OCI-LY7 (cell line): ENCODE measurements at regions not wholly inside any gene's neighbourhood (a gene's known extent, or its start where the extent isn't known, plus 50 kb on each side); places are given as distances from the start of the nearest gene placed in this dataset.

ENCODE experiments used
- BruUV-seq: library from RNA; stranded (reverse); fragments of 400-500 nt; replicated peaks from 2 replicates; lab custom pipeline; 2021; lab: Mats Ljungman, UMichigan
- CTCF ChIA-PET: fragments of 300-600 bp; sonication (Branson Sonifier 250); formaldehyde crosslinking; loops from one replicate; lab custom pipeline; 2022; ENCODE audit warnings: antibody characterized with exemption; ENCODE audit not compliant: unreplicated experiment; lab: Charles Lee
- POLR2A ChIA-PET: fragments of 300-600 bp; sonication (Branson Sonifier 250); formaldehyde crosslinking; loops from one replicate; lab custom pipeline; 2022; ENCODE audit warnings: antibody characterized with exemption; lab: Charles Lee
- DNase-seq: peaks from one replicate; pipeline ENCODE4 v3.0.0-alpha.2; 2015; ENCODE audit warnings: low spot score
- H2AFZ ChIP-seq: fragments of 200-600 bp; sonication (generic), shearing (Covaris generic); 2 replicates; pipeline ENCODE4 v1.6.1; 2014; ENCODE audit warnings: mild to moderate bottlenecking, antibody characterized with exemption, low read length, moderate library complexity
- H3K27ac ChIP-seq: fragments of 200-600 bp; sonication (generic); 2 replicates; pipeline ENCODE4 v1.5.1; 2014; ENCODE audit warnings: mixed run types, low read depth, mild to moderate bottlenecking, moderate library complexity, low read length, inconsistent platforms; ENCODE audit not compliant: poor library complexity, severe bottlenecking
- H3K36me3 ChIP-seq: fragments of 200-600 bp; sonication (generic); 2 replicates; pipeline ENCODE4 v1.6.1; 2014; ENCODE audit warnings: mild to moderate bottlenecking, antibody characterized with exemption, low read length, moderate library complexity, mixed read lengths; ENCODE audit not compliant: insufficient read depth
- H3K4me1 ChIP-seq: fragments of 200-600 bp; sonication (generic); 2 replicates; pipeline ENCODE4 v1.5.1; 2014; ENCODE audit warnings: mild to moderate bottlenecking, low read length; ENCODE audit not compliant: insufficient read depth, poor library complexity, severe bottlenecking
- H3K4me2 ChIP-seq: fragments of 200-600 bp; sonication (generic); 2 replicates; pipeline ENCODE4 v1.6.1; 2014; ENCODE audit warnings: mild to moderate bottlenecking, low read length
- H3K4me3 ChIP-seq: fragments of 200-600 bp; sonication (generic); 2 replicates; pipeline ENCODE4 v1.5.1; 2014; ENCODE audit warnings: mild to moderate bottlenecking, low read depth, low read length; ENCODE audit not compliant: poor library complexity, severe bottlenecking
- H3K79me2 ChIP-seq: fragments of 200-600 bp; sonication (generic); 2 replicates; pipeline ENCODE4 v1.6.1; 2016; ENCODE audit warnings: low read depth, mild to moderate bottlenecking, low read length, moderate library complexity, mixed read lengths; ENCODE audit not compliant: insufficient read depth
- H3K9me2 ChIP-seq: fragments of 200-600 bp; sonication (generic); 2 replicates; pipeline ENCODE4 v1.6.1; 2016; ENCODE audit warnings: mild to moderate bottlenecking, low read length, mixed read lengths; ENCODE audit not compliant: insufficient read depth
- H3K9me3 ChIP-seq: fragments of 200-600 bp; sonication (generic); 2 replicates; pipeline ENCODE4 v1.6.1; 2014; ENCODE audit warnings: mild to moderate bottlenecking, mixed run types, low read length, mixed read lengths
- H4K20me1 ChIP-seq: fragments of 200-600 bp; sonication (generic); 2 replicates; pipeline ENCODE4 v1.6.1; 2014; ENCODE audit warnings: mild to moderate bottlenecking, antibody characterized with exemption, low read length, moderate library complexity, mixed read lengths; ENCODE audit not compliant: insufficient read depth
- CTCF ChIP-seq: fragments of 200-600 bp; sonication (generic); conservative IDR thresholded peaks from 2 replicates; pipeline ENCODE4 v1.5.1; 2014; ENCODE audit warnings: mild to moderate bottlenecking, antibody characterized with exemption, low read length, moderate library complexity, mixed read lengths
- EZH2phosphoT487 ChIP-seq: fragments of 200-600 bp; sonication (generic); IDR thresholded peaks from 2 replicates; pipeline ENCODE4 v1.6.1; 2018; ENCODE audit warnings: low read depth, borderline replicate concordance, mild to moderate bottlenecking, mixed run types, antibody characterized with exemption, low read length, moderate library complexity, mixed read lengths
- intact Hi-C: fragments of 100-400 bp; cut with micrococcal nuclease; formaldehyde crosslinking; loops from one replicate; pipeline ENCODE4 v1.10.0; 2022; ENCODE audit not compliant: unreplicated experiment

GRCh38 chr5:114252226-114252625 lies 109.6 kb upstream of the KCNN2 start:
- Histone ChIP-seq H3K4me2 (no peak overlapping the region), H3K79me2 (no peaks in the 10 kb centered on the region), H3K27ac (no peak overlapping the region), H3K9me3 (no peaks in the 10 kb centered on the region), H2AFZ (no peak overlapping the region), H4K20me1 (no peaks in the 10 kb centered on the region), H3K4me1 (no peaks in the 10 kb centered on the region), H3K36me3 (no peaks in the 10 kb centered on the region), H3K9me2 (no peaks in the 10 kb centered on the region), H3K4me3 (no peak overlapping the region)
- POLR2A ChIA-PET: interaction anchor here (0.7 kb wide), 2 partner anchors 15 to 70 kb away, joined by 3 to 9 read pairs; no protein-coding TSS in a partner anchor
- no TSS peak for BruUV-seq
- no peak for TF ChIP-seq CTCF
- TF ChIP-seq EZH2phosphoT487: no peak
- intact Hi-C loops: no loop called here
- DNase-seq: no peak
- CTCF ChIA-PET: interaction anchor here (0.7 kb wide), 1 partner anchor 365 kb away, joined by 3 read pairs; no protein-coding TSS in a partner anchor

GRCh38 chr5:114255260-114255659 lies 106.6 kb upstream of the KCNN2 start:
- Histone ChIP-seq H3K79me2 (no peaks in the 10 kb centered on the region), H3K9me3 (no peaks in the 10 kb centered on the region), H3K36me3 (no peaks in the 10 kb centered on the region), H3K4me1 (no peaks in the 10 kb centered on the region), H4K20me1 (no peaks in the 10 kb centered on the region), H3K4me3 (no peak overlapping the region), H3K9me2 (no peaks in the 10 kb centered on the region), H3K27ac (no peak overlapping the region), H2AFZ (no peak overlapping the region), H3K4me2 (no peak overlapping the region)
- intact Hi-C loops: no loop called here
- ChIA-PET POLR2A (no interaction called here), CTCF (no interaction called here)
- BruUV-seq: no TSS peak
- TF ChIP-seq CTCF (no peak), EZH2phosphoT487 (no peak)
- DNase-seq: no peak

GRCh38 chr5:114261989-114262388 lies 99.9 kb upstream of the KCNN2 start:
- Histone ChIP-seq H2AFZ (no peak overlapping the region), H3K9me2 (no peaks in the 10 kb centered on the region), H3K36me3 (no peaks in the 10 kb centered on the region), H3K4me3 (no peak overlapping the region), H3K27ac (no peak overlapping the region), H3K9me3 (no peaks in the 10 kb centered on the region), H3K79me2 (no peaks in the 10 kb centered on the region), H3K4me2 (no peak overlapping the region), H4K20me1 (no peaks in the 10 kb centered on the region), H3K4me1 (no peaks in the 10 kb centered on the region)
- no TSS peak for BruUV-seq
- no peak for DNase-seq
- TF ChIP-seq EZH2phosphoT487: no peak
- TF ChIP-seq CTCF: no peak
- POLR2A ChIA-PET: no interaction called here
- intact Hi-C loops: no loop called here
- CTCF ChIA-PET: no interaction called here
